Hindlimb muscle (tissue), 1 donor: ENCODE measurements at regions not wholly inside any gene's neighbourhood (a gene's known extent, or its start where the extent isn't known, plus 50 kb on each side); places are given as distances from the start of the nearest gene placed in this dataset.
A peak's percentile ranks its signal among the peaks of the same experiment; 100 is the strongest.

Experiments used
- DNase-seq: peaks from one replicate; pipeline ENCODE4 v3.0.0-alpha.2; 2013

DNA sequence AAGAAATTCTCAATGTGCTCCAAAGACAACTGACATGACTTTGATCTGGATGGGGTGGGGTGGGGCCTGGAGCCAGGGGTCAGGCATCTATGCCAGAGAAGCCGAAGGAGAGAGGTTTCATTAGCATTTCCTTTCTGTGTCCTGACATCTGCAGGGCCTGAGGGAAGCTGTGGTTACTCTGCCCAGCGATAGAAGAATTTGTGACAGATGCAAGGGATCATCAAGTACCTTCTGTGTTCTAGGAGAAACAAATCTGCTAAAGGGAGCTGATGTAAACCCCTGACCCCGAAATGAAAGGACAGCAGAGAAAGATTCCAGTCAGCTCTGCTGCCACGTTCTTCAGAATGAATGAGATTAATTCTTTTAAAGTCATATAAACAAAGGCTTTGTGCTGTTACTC, 335.7 kb downstream of the PRELID2 start:
- no peak for DNase-seq

DNA sequence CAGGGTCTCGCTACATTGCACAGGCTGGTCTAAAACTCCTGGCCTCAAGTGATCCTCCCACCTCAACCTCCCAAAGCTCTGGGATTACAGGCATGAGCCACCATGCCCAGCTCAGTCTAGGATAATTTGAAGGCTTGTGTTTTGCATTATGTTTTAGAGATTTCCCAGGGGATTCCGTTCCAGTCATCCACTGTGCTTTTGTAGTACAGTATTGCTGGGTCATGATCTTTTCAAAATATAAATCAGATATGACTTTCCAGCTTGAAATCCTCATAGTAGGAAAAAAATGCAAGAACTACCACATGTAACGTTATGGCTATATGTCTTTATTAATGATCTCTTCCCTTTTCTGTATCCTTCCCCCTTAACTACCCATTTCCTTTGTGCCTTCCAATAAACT, 338.1 kb downstream of the PRELID2 start:
- DNase-seq, result no peak

- peak; percentile 23 for DNase-seq
These were observed 339.4 kb downstream of the PRELID2 start for GRCh38 chr5:145495741-145496140.

- DNase-seq, result peak; percentile 19
These were observed 339.9 kb downstream of the PRELID2 start for GRCh38 chr5:145495196-145495595.

GRCh38 chr5:145493435-145493834, 341.7 kb downstream of the PRELID2 start:
- DNase-seq, result no peak

DNA sequence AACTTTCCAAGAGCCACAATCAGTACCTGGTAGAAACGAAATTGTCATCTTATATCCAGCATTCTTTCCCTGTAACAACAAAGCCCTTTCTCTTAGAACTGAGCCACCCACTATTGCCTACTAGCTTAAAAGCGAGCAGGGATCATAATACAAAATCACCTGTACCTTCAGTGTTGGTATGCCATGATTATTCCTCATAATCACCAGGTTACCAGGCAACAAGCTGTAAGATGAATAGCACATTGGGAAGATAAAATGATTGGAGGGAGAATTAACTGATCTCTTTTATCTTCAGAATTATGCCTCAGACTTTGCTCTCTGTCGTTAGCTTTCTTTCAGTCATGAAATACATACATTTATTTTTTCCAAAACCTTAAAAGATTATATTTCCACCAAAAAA, 345.6 kb downstream of the PRELID2 start:
- DNase-seq, result no peak

DNA sequence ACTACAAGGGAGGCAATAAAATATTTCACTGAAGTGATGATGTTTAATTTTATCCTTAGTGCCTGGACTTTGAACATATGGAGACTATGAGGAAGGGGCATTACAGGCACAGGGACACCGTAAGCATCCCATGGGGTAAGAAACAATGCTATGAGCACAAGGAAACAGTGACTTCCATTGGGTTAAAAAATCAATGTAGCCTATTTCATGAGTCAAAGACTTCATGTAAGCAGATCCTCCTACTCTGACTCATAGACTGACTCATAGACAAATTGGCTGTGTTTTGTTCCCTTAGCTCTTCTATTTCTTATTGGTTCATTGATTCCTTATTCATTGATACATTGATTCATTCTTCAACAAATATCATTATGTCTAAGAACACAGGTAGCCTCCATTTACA, 351.0 kb downstream of the PRELID2 start:
- no peak for DNase-seq

GRCh38 chr5:145483212-145483611, 351.9 kb downstream of the PRELID2 start:
- no peak for DNase-seq

DNA sequence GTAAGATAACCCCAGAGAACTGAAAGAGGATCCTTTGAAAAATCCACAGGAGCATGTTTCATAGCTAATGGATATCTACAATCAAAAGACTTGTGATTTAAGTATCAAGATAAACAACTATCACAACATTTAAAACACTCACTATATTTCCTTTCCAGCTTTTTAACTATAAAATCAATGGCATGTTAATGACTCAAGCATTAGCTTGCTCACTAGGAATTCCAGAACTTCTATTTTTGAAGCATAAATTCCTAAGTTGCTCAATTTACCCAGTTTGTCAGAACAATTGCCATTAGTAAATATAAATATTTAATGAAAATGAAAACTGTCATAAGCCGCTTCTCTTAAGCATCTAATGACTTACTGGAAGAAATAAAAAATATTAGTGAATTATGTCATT, 355.3 kb downstream of the PRELID2 start:
- DNase-seq, result no peak

DNA sequence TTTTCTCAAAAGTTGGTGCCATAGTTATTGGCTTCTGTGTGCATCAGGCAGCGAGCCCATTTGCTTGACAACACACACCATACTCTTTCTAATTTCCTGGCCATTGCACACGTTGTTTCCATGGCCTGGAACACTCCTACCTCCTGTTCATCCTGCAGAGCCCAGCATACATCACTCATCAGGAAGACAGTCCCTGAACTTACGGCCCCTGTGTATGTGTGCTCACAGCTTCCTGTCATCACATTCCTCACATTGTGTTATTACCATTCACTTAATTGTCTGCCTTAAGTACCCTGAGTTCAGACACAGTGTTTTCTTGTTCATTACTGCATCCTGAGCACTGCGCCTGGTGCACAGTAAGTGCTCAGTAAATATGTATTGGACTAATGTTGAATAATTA, 355.9 kb downstream of the PRELID2 start:
- no peak for DNase-seq

DNA sequence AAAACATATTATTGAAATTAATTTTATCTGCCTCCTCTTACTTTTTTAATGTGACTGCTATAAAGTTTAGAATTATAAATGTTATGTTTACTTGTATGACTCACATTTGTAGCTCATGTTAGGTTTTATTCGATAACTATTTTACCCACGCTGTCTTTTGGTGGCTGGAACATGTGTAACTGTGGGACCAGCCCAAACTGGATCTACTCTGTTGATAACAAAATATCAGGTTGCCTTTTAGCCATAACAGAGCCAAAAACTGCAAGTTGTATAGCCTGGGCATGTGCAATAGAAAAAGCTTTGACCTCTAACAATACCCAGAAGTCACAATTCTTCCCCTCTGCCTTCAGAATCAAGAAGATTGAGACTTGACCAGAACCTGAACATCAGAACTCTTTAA, 356.5 kb downstream of the PRELID2 start:
- no peak for DNase-seq

DNA sequence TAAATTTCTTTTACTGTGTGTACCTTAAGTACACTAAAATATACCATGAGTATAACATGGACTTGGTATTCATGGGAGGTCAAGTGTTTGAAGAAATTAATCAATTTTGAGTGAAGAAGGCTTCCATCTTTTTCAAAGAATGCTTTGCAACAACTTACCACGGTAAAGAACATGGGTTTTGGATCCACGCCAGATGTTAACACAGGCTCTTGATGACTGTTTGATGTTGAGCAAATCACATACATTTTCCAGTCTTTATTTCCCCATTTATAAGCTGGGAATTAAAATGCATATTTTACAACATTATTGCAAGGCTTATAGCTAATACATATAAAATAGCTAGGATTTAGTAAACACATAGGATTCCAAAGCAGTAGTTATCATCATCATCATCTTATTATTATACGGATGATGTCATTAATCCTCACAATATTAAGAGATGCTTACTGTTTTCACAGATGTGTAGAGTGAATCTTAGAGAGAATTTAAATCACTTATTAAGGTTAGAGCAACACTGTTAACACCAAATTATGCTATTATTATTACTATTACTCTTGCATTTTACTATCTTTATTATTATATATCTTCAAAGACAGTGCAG, 362.0 kb downstream of the PRELID2 start:
- no peak for DNase-seq

GRCh38 chr5:145471831-145472612, 363.1 kb downstream of the PRELID2 start:
- no peak for DNase-seq

- no peak for DNase-seq
These were observed 364.1 kb downstream of the PRELID2 start for GRCh38 chr5:145471026-145471425.

GRCh38 chr5:145470396-145470979, 364.7 kb downstream of the PRELID2 start:
- no peak for DNase-seq

DNA sequence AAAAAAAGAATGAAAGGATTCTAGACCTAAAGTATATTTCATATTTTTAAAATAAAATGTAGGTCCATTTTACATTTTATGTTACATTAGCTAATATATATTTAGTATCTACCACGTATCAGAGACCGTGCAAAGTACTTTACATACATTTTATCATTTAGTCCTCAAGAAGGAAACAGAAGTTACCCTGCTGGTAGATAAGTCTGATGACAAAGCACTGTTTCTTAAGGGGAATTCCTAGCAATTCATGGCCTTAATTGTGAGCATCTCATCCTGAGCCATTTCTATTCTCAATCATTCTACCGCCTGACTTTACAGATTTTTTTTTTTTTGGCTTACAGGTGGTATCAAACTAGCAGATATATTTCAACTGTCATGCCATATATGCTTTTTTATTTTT, 367.7 kb downstream of the PRELID2 start:
- DNase-seq, result no peak

DNA sequence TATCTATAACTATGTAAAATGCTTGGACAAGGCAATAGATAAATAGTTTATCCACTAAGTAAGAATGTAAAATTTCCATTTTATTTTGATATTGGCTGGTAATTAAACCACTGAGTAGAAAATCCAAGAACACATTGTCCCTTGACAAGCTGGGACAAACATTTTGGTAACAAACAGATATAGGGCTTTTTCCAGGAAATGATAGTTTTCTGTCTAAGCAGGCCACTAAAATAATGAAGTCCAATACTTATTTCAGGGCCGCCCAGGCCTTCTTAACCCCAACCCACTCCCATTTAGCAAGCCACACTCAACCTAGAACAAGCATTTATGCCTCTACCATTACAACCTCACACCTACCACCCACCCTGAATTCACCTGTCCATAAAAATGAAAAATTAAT, 368.6 kb downstream of the PRELID2 start:
- DNase-seq, result no peak

- no peak for DNase-seq
These were observed 369.5 kb downstream of the PRELID2 start for GRCh38 chr5:145465474-145466263.

DNA sequence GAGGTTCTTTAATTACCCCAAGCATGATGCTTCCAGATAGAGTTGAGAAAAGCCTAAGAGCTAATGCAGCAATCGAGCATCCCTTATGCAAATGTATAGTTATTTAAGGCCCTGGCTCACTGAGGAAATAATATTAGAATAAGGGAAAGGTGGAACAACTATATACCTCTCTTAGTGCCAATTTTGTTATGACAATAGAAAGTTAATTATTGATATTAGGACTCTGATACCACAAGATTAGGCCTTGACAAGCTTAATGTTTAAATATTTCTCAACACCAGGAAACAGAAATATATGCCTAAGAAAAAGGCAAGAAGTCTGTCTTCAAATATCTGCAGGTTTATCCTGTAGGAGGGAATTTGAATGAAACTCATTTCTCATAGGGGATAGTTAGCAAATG, 371.0 kb downstream of the PRELID2 start:
- no peak for DNase-seq

GRCh38 chr5:145463634-145464033, 371.5 kb downstream of the PRELID2 start:
- DNase-seq, result no peak

GRCh38 chr5:145462525-145462924, 372.6 kb downstream of the PRELID2 start:
- no peak for DNase-seq

GRCh38 chr5:145450286-145450885, 384.8 kb downstream of the PRELID2 start:
- DNase-seq, result no peak

DNA sequence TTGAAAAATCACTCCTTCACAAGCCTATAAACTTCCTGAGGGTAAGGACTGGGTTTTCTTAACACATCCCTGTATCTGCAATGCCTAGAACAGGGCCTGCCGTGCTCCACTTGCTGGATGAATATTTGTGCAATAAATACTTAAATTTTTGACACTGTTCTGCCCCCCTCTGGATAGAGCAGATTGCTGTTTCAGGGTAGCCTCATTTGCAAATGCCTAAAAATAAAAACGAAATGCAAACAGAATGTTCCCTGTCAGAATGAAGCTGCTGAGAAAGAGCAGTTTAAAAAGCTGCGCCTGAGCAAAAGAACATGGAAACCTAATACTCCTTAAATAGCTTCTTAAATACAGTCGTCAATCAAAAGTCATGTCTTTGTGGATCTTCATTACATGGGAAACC, 385.3 kb downstream of the PRELID2 start:
- DNase-seq, result no peak
